GM21717 (cell line): ENCODE measurements at regions not wholly inside any gene's neighbourhood (a gene's known extent, or its start where the extent isn't known, plus 50 kb on each side); places are given as distances from the start of the nearest gene placed in this dataset.

ENCODE experiments used
- ATAC-seq: cut with Tn5 transposase; IDR thresholded peaks from one replicate; pipeline ENCODE4 v1.9.1; 2021; ENCODE audit warnings: mild to moderate bottlenecking, moderate library complexity; ENCODE audit not compliant: unreplicated experiment

- no peak for ATAC-seq
Observed at GRCh38 chr2:114384441-114384840, 58.0 kb upstream of the DPP10 start.

DNA sequence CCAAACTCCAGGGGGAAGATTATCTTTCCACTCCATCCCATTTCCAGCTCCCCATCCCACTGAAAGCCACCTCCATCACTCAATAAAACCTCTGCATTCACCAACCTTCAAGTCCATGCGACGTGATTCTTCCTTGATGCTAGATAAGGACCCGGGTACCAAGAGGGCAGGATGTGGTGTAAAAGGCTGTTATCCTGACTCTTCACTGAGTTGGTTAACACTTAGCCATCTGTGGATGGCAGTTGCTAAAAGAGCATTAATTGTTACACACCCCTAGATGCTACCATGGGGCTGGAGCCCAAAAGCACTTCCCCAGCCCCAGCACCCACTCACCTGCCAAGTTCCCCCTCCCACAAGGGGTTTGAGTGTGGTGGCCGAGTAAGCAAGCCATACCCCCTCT is 53.4 kb upstream of the DPP10 start:
- ATAC-seq: no peak
